ENCODE measurements at regions not wholly inside any gene's neighbourhood (a gene's known extent, or its start where the extent isn't known, plus 50 kb on each side); places are given as distances from the start of the nearest gene placed in this dataset.

DNA sequence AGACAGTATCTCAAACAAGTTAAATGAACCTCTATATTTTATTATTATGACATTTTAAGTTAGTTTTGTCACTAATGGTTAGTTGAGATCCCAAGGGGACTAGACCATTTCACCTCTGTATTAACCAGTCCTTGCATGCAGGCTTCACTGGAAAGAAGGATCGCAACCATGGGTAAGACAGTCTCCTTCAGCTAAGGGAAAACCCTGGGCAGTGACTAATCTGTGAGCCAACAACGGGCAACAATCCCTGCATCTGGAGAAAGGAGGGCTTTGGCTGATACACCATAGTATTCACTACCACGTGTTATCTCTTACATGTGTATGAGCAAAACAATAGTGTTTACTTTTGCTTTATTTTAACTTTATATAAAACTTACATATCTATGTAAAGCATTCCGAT is 708.8 kb upstream of the CHRM3 start:
- TF ChIP-seq FOXP2 (optimal IDR thresholded peaks at IDR 0.05; ENCODE audit: control extremely low read depth, extremely low read length, insufficient read depth), result no peak
- TF ChIP-seq POLR2AphosphoS5 (IDR thresholded peaks at IDR 0.05; ENCODE audit: borderline replicate concordance, low read depth, low read length), result no peak
- no peak for TF ChIP-seq EZH2 (IDR thresholded peaks at IDR 0.05)

Data from SK-N-MC (cell line).